ENCODE measurements at regions not wholly inside any gene's neighbourhood (a gene's known extent, or its start where the extent isn't known, plus 50 kb on each side); places are given as distances from the start of the nearest gene placed in this dataset.
A peak's percentile ranks its signal among the peaks of the same experiment; 100 is the strongest.

GRCh38 chr6:3984494-3984893, 94.4 kb downstream of the FAM217A start:
- no peak for TF ChIP-seq CTCF (IDR thresholded peaks at IDR 0.05; ENCODE audit: low read depth, low read length)
- no peak for DNase-seq (ENCODE audit: extremely low read depth, low read depth)

- no peak for DNase-seq (ENCODE audit: extremely low read depth, low read depth)
- no peak for TF ChIP-seq CTCF (IDR thresholded peaks at IDR 0.05; ENCODE audit: low read depth, low read length)
These were observed 92.7 kb downstream of the FAM217A start for GRCh38 chr6:3986241-3986640.

GRCh38 chr6:3987053-3987452, 91.9 kb downstream of the FAM217A start:
- TF ChIP-seq CTCF (IDR thresholded peaks at IDR 0.05; ENCODE audit: low read depth, low read length) = no peak
- no peak for DNase-seq (ENCODE audit: extremely low read depth, low read depth)

- DNase-seq (ENCODE audit: extremely low read depth, low read depth) = no peak
- no peak for TF ChIP-seq CTCF (IDR thresholded peaks at IDR 0.05; ENCODE audit: low read depth, low read length)
These were observed 91.4 kb downstream of the FAM217A start for GRCh38 chr6:3987576-3987975.

DNA sequence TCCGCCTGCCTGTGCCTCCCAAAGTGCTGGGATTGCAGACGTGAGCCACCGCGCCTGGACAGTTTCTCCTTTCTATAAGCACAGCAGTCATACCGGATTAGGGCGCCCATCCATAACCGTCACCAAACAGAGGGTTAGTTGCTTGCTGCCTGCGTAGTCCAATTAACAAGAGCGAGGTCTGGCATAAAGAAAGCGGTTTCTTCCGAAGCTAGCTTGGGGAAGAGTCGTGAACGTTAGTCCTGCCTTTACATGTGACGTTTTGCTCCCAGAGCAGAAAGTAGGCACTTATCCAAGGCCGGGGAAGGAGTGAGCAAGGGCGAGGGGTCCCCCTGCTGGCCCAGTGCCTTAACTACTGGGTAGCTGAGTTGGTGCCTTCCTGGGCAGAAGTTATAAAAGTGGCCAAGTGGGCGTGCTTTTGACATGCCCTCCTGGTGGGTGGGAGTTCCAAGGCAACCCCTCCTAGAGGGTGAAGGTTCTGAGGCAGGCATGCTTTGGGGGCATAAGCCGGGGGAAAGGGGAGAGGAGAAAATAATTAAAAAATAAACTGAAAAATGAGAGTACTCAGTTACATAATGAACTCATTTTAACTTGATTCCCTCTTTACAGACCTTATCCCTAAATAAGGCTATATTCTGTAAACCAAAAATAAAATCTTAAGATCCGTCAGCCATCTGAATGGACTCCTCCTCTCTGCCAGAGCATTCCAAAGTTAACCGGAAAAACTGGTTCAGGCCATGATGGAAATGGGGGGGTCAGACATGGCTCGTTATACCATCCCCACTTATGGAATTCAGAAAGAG, 88.0 kb downstream of the FAM217A start:
- peak; percentile 73 for DNase-seq (ENCODE audit: extremely low read depth, low read depth)
- TF ChIP-seq CTCF (IDR thresholded peaks at IDR 0.05; ENCODE audit: low read depth, low read length) = peak; percentile 96

GRCh38 chr6:3991941-3992340, 87.0 kb downstream of the FAM217A start:
- no peak for TF ChIP-seq CTCF (IDR thresholded peaks at IDR 0.05; ENCODE audit: low read depth, low read length)
- no peak for DNase-seq (ENCODE audit: extremely low read depth, low read depth)

DNA sequence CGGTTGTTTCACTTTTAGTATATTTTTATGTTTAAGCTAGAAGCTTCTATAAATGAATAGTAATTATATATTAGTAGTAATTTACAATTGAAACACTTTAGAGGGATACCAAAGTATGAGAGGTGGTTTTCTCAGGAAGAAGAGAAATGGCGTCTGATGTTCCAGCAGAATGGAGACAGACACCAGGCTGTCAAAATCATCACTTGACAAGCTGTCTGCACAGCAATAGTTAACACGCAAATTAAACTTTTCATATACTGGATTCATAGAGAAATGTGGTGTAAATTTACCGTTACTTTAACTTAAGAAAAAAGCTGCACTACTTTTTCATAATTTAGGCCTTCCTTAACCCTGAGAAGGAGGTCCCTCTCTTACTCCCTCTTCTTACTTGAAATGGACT, 82.6 kb downstream of the FAM217A start:
- DNase-seq (ENCODE audit: extremely low read depth, low read depth) = no peak
- no peak for TF ChIP-seq CTCF (IDR thresholded peaks at IDR 0.05; ENCODE audit: low read depth, low read length)

All from AG09319 (cell line).